H9 (cell line): ENCODE measurements at regions not wholly inside any gene's neighbourhood (a gene's known extent, or its start where the extent isn't known, plus 50 kb on each side); places are given as distances from the start of the nearest gene placed in this dataset.
"Not testable (repeated sequence)": the region's sequence is repeated elsewhere in the genome, so short reads cannot be mapped to it uniquely, and the experiment has no call there.

Experiments
- DNase-seq: peaks from one replicate; pipeline ENCODE4 v3.0.0-alpha.2; 2017
- H2AFZ ChIP-seq: one replicate; pipeline ENCODE4 v1.6.1; 2013; ENCODE audit warnings: mild to moderate bottlenecking, low read length, control low read depth, moderate library complexity
- H2AK5ac ChIP-seq: 2 replicates; pipeline ENCODE4 v1.6.1; 2013; ENCODE audit warnings: low read length, control low read depth, mixed read lengths; ENCODE audit not compliant: insufficient read length
- H2BK120ac ChIP-seq: one replicate; pipeline ENCODE4 v1.6.1; 2013; ENCODE audit warnings: low read depth, mild to moderate bottlenecking, low read length, control low read depth, inconsistent platforms; ENCODE audit not compliant: poor library complexity, severe bottlenecking
- H2BK12ac ChIP-seq: 2 replicates; pipeline ENCODE4 v1.6.1; 2013; ENCODE audit warnings: low read length, control low read depth, mixed read lengths, low read depth; ENCODE audit not compliant: insufficient read length
- H2BK15ac ChIP-seq: 2 replicates; pipeline ENCODE4 v1.6.1; 2013; ENCODE audit warnings: low read depth, low read length, control low read depth
- H2BK20ac ChIP-seq: one replicate; pipeline ENCODE4 v1.6.1; 2013; ENCODE audit warnings: low read depth, mild to moderate bottlenecking, low read length, control low read depth, inconsistent platforms; ENCODE audit not compliant: poor library complexity, severe bottlenecking
- H2BK5ac ChIP-seq: 2 replicates; pipeline ENCODE4 v1.6.1; 2013; ENCODE audit warnings: low read length, control low read depth, mixed read lengths; ENCODE audit not compliant: insufficient read length
- H3K14ac ChIP-seq: 2 replicates; pipeline ENCODE4 v1.6.1; 2013; ENCODE audit warnings: low read length, control low read depth; ENCODE audit not compliant: insufficient read depth
- H3K18ac ChIP-seq: 2 replicates; pipeline ENCODE4 v1.6.1; 2013; ENCODE audit warnings: low read depth, mild to moderate bottlenecking, mixed read lengths, low read length, control low read depth; ENCODE audit not compliant: insufficient read length
- H3K23ac ChIP-seq: 2 replicates; pipeline ENCODE4 v1.6.1; 2013; ENCODE audit warnings: low read length, control low read depth, mixed read lengths, low read depth; ENCODE audit not compliant: insufficient read length
- H3K23me2 ChIP-seq: 2 replicates; pipeline ENCODE4 v1.6.1; 2013; ENCODE audit warnings: low read depth, mild to moderate bottlenecking, mixed read lengths, low read length, control low read depth; ENCODE audit not compliant: insufficient read length, poor library complexity, severe bottlenecking
- H3K27ac ChIP-seq: 2 replicates; pipeline ENCODE4 v1.5.1; 2013; ENCODE audit warnings: low read length, control low read depth, mixed read lengths, low read depth; ENCODE audit not compliant: insufficient read length
- H3K27me3 ChIP-seq: 2 replicates; pipeline ENCODE4 v1.6.1; 2013; ENCODE audit warnings: low read length, control low read depth, inconsistent platforms; ENCODE audit not compliant: insufficient read depth
- H3K4ac ChIP-seq: 2 replicates; pipeline ENCODE4 v1.6.1; 2013; ENCODE audit warnings: low read depth, mild to moderate bottlenecking, control low read depth, inconsistent platforms, low read length, moderate library complexity
- H3K4me1 ChIP-seq: 2 replicates; pipeline ENCODE4 v1.6.1; 2013; ENCODE audit warnings: low read length, control low read depth, inconsistent platforms; ENCODE audit not compliant: insufficient read depth
- H3K4me2 ChIP-seq: 2 replicates; pipeline ENCODE4 v1.6.1; 2013; ENCODE audit warnings: low read length, control low read depth, mixed read lengths; ENCODE audit not compliant: insufficient read length, insufficient read depth
- H3K56ac ChIP-seq: 2 replicates; pipeline ENCODE4 v1.6.1; 2013; ENCODE audit warnings: low read depth, mild to moderate bottlenecking, mixed read lengths, low read length, control low read depth; ENCODE audit not compliant: insufficient read length
- H3K79me1 ChIP-seq: 2 replicates; pipeline ENCODE4 v1.6.1; 2013; ENCODE audit warnings: low read depth, mild to moderate bottlenecking, moderate library complexity, low read length, control low read depth, inconsistent platforms; ENCODE audit not compliant: insufficient read depth, poor library complexity, severe bottlenecking
- H3K79me2 ChIP-seq: 2 replicates; pipeline ENCODE4 v1.6.1; 2013; ENCODE audit warnings: low read length, control low read depth, inconsistent platforms; ENCODE audit not compliant: insufficient read depth
- H3K9ac ChIP-seq: 2 replicates; pipeline ENCODE4 v1.6.1; 2013; ENCODE audit warnings: low read length, control low read depth, mixed read lengths; ENCODE audit not compliant: insufficient read length; ENCODE audit errors: extremely low read depth
- H3K9me3 ChIP-seq: one replicate; pipeline ENCODE4 v1.6.1; 2013; ENCODE audit warnings: low read depth, low read length, inconsistent platforms; ENCODE audit not compliant: control insufficient read depth
- H3T11ph ChIP-seq: one replicate; pipeline ENCODE4 v1.6.1; 2013; ENCODE audit warnings: mild to moderate bottlenecking, low read length, control low read depth, inconsistent platforms
- H4K20me1 ChIP-seq: one replicate; pipeline ENCODE4 v1.6.1; 2013; ENCODE audit not compliant: control insufficient read depth, insufficient read length, insufficient read depth
- H4K5ac ChIP-seq: 2 replicates; pipeline ENCODE4 v1.6.1; 2013; ENCODE audit warnings: low read depth, mild to moderate bottlenecking, mixed read lengths, low read length, control low read depth; ENCODE audit not compliant: insufficient read length
- H4K8ac ChIP-seq: replicated peaks from 2 replicates; pipeline ENCODE4 v1.6.1; 2013; ENCODE audit warnings: low read length, control low read depth, mixed read lengths, low read depth; ENCODE audit not compliant: insufficient read length
- H4K91ac ChIP-seq: 2 replicates; pipeline ENCODE4 v1.6.1; 2013; ENCODE audit warnings: low read depth, mild to moderate bottlenecking, moderate library complexity, mixed read lengths, low read length, control low read depth; ENCODE audit not compliant: insufficient read length
- H3K27ac Mint-ChIP-seq, 3 experiments: 2 replicates in 2 of 3; 3 replicates in 1 of 3; pipeline ENCODE4 v1.8.0; 2020 to 2021; ENCODE audit warnings: mixed read lengths in 3 of 3, mild to moderate bottlenecking in 1 of 3, moderate library complexity in 1 of 3
- H3K27me3 Mint-ChIP-seq: 2 replicates; pipeline ENCODE4 v1.8.0; 2021; ENCODE audit warnings: low read depth, mild to moderate bottlenecking, moderate library complexity, mixed read lengths
- H3K36me3 Mint-ChIP-seq, 3 experiments: 2 replicates in 2 of 3; 3 replicates in 1 of 3; pipeline ENCODE4 v1.8.0; 2020 to 2021; ENCODE audit warnings: low read depth in 3 of 3, mixed read lengths in 3 of 3; ENCODE audit not compliant: insufficient read depth in 1 of 3
- H3K4me1 Mint-ChIP-seq, 2 experiments: 2 replicates each; pipeline ENCODE4 v1.8.0; 2020; ENCODE audit warnings: mixed read lengths in 2 of 2
- H3K4me3 Mint-ChIP-seq, 2 experiments: 2 replicates in 1 of 2; 3 replicates in 1 of 2; pipeline ENCODE4 v1.8.0; 2020 to 2021; ENCODE audit warnings: mild to moderate bottlenecking in 2 of 2, mixed read lengths in 2 of 2, moderate library complexity in 1 of 2
- H3K9me3 Mint-ChIP-seq, 2 experiments: 2 replicates in 1 of 2; 3 replicates in 1 of 2; pipeline ENCODE4 v1.8.0; 2020; ENCODE audit warnings: mild to moderate bottlenecking in 2 of 2, mixed read lengths in 2 of 2, moderate library complexity in 1 of 2
- WGBS: extraction: QIAGEN DNeasy Blood & Tissue Kit; methylation state at CpG from one replicate; pipeline ENCODE4 v1.1.7; 2013; ENCODE audit warnings: missing lambda C conversion rate, low lambda C conversion rate, mixed read lengths; ENCODE audit not compliant: insufficient read length; ENCODE audit errors: extremely low coverage; 5-methylcytosine and 5-hydroxymethylcytosine counted together
- TF ChIP-seq, protein P1 (sequence below): fragments of 200-600 bp; sonication (generic); conservative IDR thresholded peaks from 3 replicates; pipeline ENCODE4 v1.8.0; 2021; ENCODE audit warnings: antibody characterized with exemption, mild to moderate bottlenecking

DNA sequence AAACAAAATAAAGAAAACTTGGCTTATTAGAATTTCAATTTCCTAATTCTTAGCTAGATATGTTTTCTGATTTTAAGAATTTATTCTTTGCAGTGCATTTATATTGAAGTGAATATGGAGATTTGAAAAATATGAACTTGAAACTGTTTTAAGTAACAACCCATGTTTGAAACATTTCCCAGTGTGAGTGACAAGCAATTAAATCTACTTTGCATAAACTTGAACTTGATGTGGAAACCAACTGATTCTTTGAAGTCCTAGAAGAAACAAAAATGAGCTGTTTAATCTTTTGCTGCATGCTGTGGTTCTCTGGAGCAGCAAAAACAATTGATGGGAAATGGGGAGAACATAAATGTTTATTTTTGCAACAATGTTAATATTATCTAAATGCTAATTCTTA lies 430.2 kb downstream of the ARL4A start:
- no peak overlapping the region for H2AK5ac ChIP-seq
- TF ChIP-seq, protein P1, sequence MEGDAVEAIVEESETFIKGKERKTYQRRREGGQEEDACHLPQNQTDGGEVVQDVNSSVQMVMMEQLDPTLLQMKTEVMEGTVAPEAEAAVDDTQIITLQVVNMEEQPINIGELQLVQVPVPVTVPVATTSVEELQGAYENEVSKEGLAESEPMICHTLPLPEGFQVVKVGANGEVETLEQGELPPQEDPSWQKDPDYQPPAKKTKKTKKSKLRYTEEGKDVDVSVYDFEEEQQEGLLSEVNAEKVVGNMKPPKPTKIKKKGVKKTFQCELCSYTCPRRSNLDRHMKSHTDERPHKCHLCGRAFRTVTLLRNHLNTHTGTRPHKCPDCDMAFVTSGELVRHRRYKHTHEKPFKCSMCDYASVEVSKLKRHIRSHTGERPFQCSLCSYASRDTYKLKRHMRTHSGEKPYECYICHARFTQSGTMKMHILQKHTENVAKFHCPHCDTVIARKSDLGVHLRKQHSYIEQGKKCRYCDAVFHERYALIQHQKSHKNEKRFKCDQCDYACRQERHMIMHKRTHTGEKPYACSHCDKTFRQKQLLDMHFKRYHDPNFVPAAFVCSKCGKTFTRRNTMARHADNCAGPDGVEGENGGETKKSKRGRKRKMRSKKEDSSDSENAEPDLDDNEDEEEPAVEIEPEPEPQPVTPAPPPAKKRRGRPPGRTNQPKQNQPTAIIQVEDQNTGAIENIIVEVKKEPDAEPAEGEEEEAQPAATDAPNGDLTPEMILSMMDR = no peak
- peaks cover 17% of the 10 kb centered on the region in 2 experiments for H3K4me1 Mint-ChIP-seq

DNA sequence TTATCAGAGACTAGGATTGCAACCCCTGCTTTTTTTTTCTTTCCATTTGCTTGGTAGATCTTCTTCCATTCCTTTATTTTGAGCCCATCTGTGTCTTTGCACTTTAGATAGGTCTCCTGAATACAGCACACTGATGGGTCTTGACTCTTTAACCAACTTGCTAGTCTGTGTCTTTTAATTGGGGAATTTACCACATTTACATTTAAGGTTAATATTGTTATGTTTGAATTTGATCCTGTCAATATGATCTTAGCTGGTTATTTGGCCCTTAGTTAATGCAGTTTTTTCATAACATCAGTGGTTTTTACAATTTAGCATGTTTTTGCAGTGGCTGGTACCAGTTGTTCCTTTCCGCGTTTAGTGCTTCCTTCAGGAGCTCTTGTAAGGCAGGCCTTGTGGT lies 437.2 kb downstream of the ARL4A start:
- DNase-seq, H3K23ac ChIP-seq, H3K4me1 Mint-ChIP-seq, H3K79me2 ChIP-seq, H2BK15ac ChIP-seq, H3T11ph ChIP-seq, H3K27me3 Mint-ChIP-seq, H2AFZ ChIP-seq, H3K4me1 ChIP-seq, H4K91ac ChIP-seq, H2BK12ac ChIP-seq, H3K9ac ChIP-seq, H4K5ac ChIP-seq, H3K18ac ChIP-seq, H3K56ac ChIP-seq, H4K8ac ChIP-seq, H3K9me3 ChIP-seq, H3K36me3 Mint-ChIP-seq, H3K4ac ChIP-seq, H2BK120ac ChIP-seq, H3K4me2 ChIP-seq, H3K79me1 ChIP-seq, H3K27ac Mint-ChIP-seq, H2BK5ac ChIP-seq, H3K27ac ChIP-seq, H2BK20ac ChIP-seq, H3K4me3 Mint-ChIP-seq, H3K27me3 ChIP-seq, H3K23me2 ChIP-seq, H2AK5ac ChIP-seq, H4K20me1 ChIP-seq, H3K14ac ChIP-seq: not testable (repeated sequence)
- no CpG with 5 or more reads among the region's 2 CpGs for WGBS
- H3K9me3 Mint-ChIP-seq = peaks cover 25 to 26% of the 10 kb centered on the region in 2 experiments

More for the DNA sequence above, 430.2 kb downstream of the ARL4A start:
- no peak overlapping the region for H3K18ac ChIP-seq
- H2BK15ac ChIP-seq = no peak overlapping the region
- no peaks in the 10 kb centered on the region; the same call in 1 of the 2 replicates for H3K4me1 ChIP-seq
- H2BK5ac ChIP-seq = no peak overlapping the region
- peaks cover 0 to 2% (median 2%) of the 10 kb centered on the region in 3 experiments; a peak in 3 of 7 replicates for H3K36me3 Mint-ChIP-seq
- no peaks in the 10 kb centered on the region for H3K27me3 Mint-ChIP-seq
- H2BK120ac ChIP-seq = no peak overlapping the region
- no peak overlapping the region for H3T11ph ChIP-seq
- no peak overlapping the region for H4K5ac ChIP-seq
- H3K79me1 ChIP-seq = no peaks in the 10 kb centered on the region
- H3K9me3 Mint-ChIP-seq = peaks cover 11 to 12% of the 10 kb centered on the region in 2 experiments; a peak in 4 of 5 replicates
- H3K56ac ChIP-seq = no peak overlapping the region
- no peak overlapping the region for H3K4me3 Mint-ChIP-seq
- H3K27me3 ChIP-seq = no peaks in the 10 kb centered on the region
- no peaks in the 10 kb centered on the region for H3K23me2 ChIP-seq
- H3K27ac Mint-ChIP-seq = no peak overlapping the region
- H4K8ac ChIP-seq = no peak overlapping the region
- no peak overlapping the region for H2AFZ ChIP-seq
- no peak overlapping the region for H3K27ac ChIP-seq
- no peaks in the 10 kb centered on the region for H3K9me3 ChIP-seq
- no peaks in the 10 kb centered on the region for H4K20me1 ChIP-seq
- no peak overlapping the region for H3K4ac ChIP-seq
- H3K4me2 ChIP-seq = no peak overlapping the region
- H4K91ac ChIP-seq = no peak overlapping the region
- no peak overlapping the region for H3K14ac ChIP-seq
- DNase-seq = no peak
- H2BK12ac ChIP-seq = no peak overlapping the region
- no peaks in the 10 kb centered on the region for H3K79me2 ChIP-seq
- no peak overlapping the region for H3K9ac ChIP-seq
- H3K23ac ChIP-seq = no peak overlapping the region
- no peak overlapping the region for H2BK20ac ChIP-seq
